Thoracic aorta (tissue), 2 donors: ENCODE measurements at regions not wholly inside any gene's neighbourhood (a gene's known extent, or its start where the extent isn't known, plus 50 kb on each side); places are given as distances from the start of the nearest gene placed in this dataset.

ENCODE experiments used
- ATAC-seq: fragments of 150-250 bp; one replicate; pipeline ENCODE4 v1.8.0; 2017; ENCODE audit warnings: low read depth; ENCODE audit not compliant: insufficient number of reproducible peaks, low FRiP score
- DNase-seq: peaks from one replicate; pipeline ENCODE4 v3.0.0-alpha.2; 2020; ENCODE audit warnings: low spot score
- H3K27ac ChIP-seq, 2 donors: fragments of 200-600 bp; sonication (generic); 1 replicate in 1 of 2; 2 replicates in 1 of 2; pipeline ENCODE4 v1.5.1; 2016; ENCODE audit warnings: mild to moderate bottlenecking in 2 of 2, moderate library complexity in 2 of 2
- H3K27me3 ChIP-seq: fragments of 200-600 bp; sonication (generic); replicated peaks from 2 replicates; pipeline ENCODE4 v1.6.0; 2016; ENCODE audit warnings: mild to moderate bottlenecking; ENCODE audit not compliant: insufficient read depth
- H3K36me3 ChIP-seq: fragments of 200-600 bp; sonication (generic); one replicate; pipeline ENCODE4 v1.5.1; 2016
- H3K4me1 ChIP-seq, 2 donors: fragments of 200-600 bp; sonication (generic); 1 replicate in 1 of 2; 2 replicates in 1 of 2; pipeline versions ENCODE4 v1.5.1 to v1.6.0; 2016; ENCODE audit warnings: low read depth in 2 of 2, mild to moderate bottlenecking in 1 of 2; ENCODE audit not compliant: control insufficient read depth in 1 of 2
- H3K4me3 ChIP-seq: fragments of 200-600 bp; sonication (generic); 2 replicates; pipeline ENCODE4 v1.5.1; 2016; ENCODE audit warnings: mild to moderate bottlenecking
- H3K9me3 ChIP-seq: fragments of 200-600 bp; sonication (generic); 2 replicates; pipeline ENCODE4 v1.5.1; 2016
- TF ChIP-seq, protein P1 (sequence below): fragments of 200-600 bp; sonication (generic); IDR thresholded peaks from one replicate; pipeline ENCODE4 v1.5.1; 2019; ENCODE audit warnings: antibody characterized with exemption

- no peak overlapping the region for H3K27ac ChIP-seq
- TF ChIP-seq, protein P1, sequence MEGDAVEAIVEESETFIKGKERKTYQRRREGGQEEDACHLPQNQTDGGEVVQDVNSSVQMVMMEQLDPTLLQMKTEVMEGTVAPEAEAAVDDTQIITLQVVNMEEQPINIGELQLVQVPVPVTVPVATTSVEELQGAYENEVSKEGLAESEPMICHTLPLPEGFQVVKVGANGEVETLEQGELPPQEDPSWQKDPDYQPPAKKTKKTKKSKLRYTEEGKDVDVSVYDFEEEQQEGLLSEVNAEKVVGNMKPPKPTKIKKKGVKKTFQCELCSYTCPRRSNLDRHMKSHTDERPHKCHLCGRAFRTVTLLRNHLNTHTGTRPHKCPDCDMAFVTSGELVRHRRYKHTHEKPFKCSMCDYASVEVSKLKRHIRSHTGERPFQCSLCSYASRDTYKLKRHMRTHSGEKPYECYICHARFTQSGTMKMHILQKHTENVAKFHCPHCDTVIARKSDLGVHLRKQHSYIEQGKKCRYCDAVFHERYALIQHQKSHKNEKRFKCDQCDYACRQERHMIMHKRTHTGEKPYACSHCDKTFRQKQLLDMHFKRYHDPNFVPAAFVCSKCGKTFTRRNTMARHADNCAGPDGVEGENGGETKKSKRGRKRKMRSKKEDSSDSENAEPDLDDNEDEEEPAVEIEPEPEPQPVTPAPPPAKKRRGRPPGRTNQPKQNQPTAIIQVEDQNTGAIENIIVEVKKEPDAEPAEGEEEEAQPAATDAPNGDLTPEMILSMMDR = no peak
- ATAC-seq (no peak), DNase-seq (no peak)
- H3K4me1 ChIP-seq = peaks cover 4 to 12% of the 10 kb centered on the region in 2 donors
- H3K9me3 ChIP-seq = no peaks in the 10 kb centered on the region
- H3K4me3 ChIP-seq = no peak overlapping the region
- no peaks in the 10 kb centered on the region for H3K36me3 ChIP-seq
- H3K27me3 ChIP-seq = no peaks in the 10 kb centered on the region
Measured at GRCh38 chr1:60126723-60127122, 53.2 kb upstream of the C1orf87 start.
